GM18498 (cell line): ENCODE measurements at regions not wholly inside any gene's neighbourhood (a gene's known extent, or its start where the extent isn't known, plus 50 kb on each side); places are given as distances from the start of the nearest gene placed in this dataset.
A peak's percentile ranks its signal among the peaks of the same experiment; 100 is the strongest.

ENCODE experiments used
- ATAC-seq: cut with Tn5 transposase; IDR thresholded peaks from one replicate; pipeline ENCODE4 v1.9.1; 2021; ENCODE audit warnings: mild to moderate bottlenecking, moderate library complexity; ENCODE audit not compliant: unreplicated experiment

GRCh38 chr10:107717046-107717445 lies 552.5 kb upstream of the SORCS1 start:
- ATAC-seq, result no peak

- no peak for ATAC-seq
Observed at GRCh38 chr10:107715565-107715964, 551.1 kb upstream of the SORCS1 start.

- ATAC-seq, result no peak
Observed at GRCh38 chr10:107708981-107709380, 544.5 kb upstream of the SORCS1 start.

GRCh38 chr10:107706096-107706725 lies 541.7 kb upstream of the SORCS1 start:
- ATAC-seq, result no peak

GRCh38 chr10:107701943-107702342 lies 537.4 kb upstream of the SORCS1 start:
- ATAC-seq, result no peak

- no peak for ATAC-seq
Observed at GRCh38 chr10:107692072-107692471, 527.6 kb upstream of the SORCS1 start.

GRCh38 chr10:107689323-107689722 lies 524.8 kb upstream of the SORCS1 start:
- ATAC-seq, result no peak

GRCh38 chr10:107687701-107688100 lies 523.2 kb upstream of the SORCS1 start:
- no peak for ATAC-seq

GRCh38 chr10:107686095-107686494 lies 521.6 kb upstream of the SORCS1 start:
- ATAC-seq, result peak; percentile 77

GRCh38 chr10:107671960-107672359 lies 507.5 kb upstream of the SORCS1 start:
- no peak for ATAC-seq

- ATAC-seq, result no peak
Observed at GRCh38 chr10:107666214-107666613, 501.7 kb upstream of the SORCS1 start.

GRCh38 chr10:107665459-107665858 lies 501.0 kb upstream of the SORCS1 start:
- no peak for ATAC-seq

GRCh38 chr10:107657851-107658250 lies 493.3 kb upstream of the SORCS1 start:
- no peak for ATAC-seq

GRCh38 chr10:107656932-107657331 lies 492.4 kb upstream of the SORCS1 start:
- no peak for ATAC-seq

- ATAC-seq, result peak; percentile 86
Observed at GRCh38 chr10:107653832-107654287, 489.4 kb upstream of the SORCS1 start.

GRCh38 chr10:107650939-107651338 lies 486.4 kb upstream of the SORCS1 start:
- ATAC-seq, result no peak

GRCh38 chr10:107649249-107649648 lies 484.7 kb upstream of the SORCS1 start:
- no peak for ATAC-seq

GRCh38 chr10:107647462-107647861 lies 483.0 kb upstream of the SORCS1 start:
- no peak for ATAC-seq

GRCh38 chr10:107631876-107632275 lies 467.4 kb upstream of the SORCS1 start:
- no peak for ATAC-seq

- no peak for ATAC-seq
Observed at GRCh38 chr10:107626862-107627261, 462.4 kb upstream of the SORCS1 start.

- ATAC-seq, result no peak
Observed at GRCh38 chr10:107623292-107623691, 458.8 kb upstream of the SORCS1 start.

GRCh38 chr10:107619139-107619538 lies 454.6 kb upstream of the SORCS1 start:
- ATAC-seq, result no peak

- ATAC-seq, result no peak
Observed at GRCh38 chr10:107618504-107618994, 454.0 kb upstream of the SORCS1 start.
